ENCODE measurements at regions not wholly inside any gene's neighbourhood (a gene's known extent, or its start where the extent isn't known, plus 50 kb on each side); places are given as distances from the start of the nearest gene placed in this dataset.

DNA sequence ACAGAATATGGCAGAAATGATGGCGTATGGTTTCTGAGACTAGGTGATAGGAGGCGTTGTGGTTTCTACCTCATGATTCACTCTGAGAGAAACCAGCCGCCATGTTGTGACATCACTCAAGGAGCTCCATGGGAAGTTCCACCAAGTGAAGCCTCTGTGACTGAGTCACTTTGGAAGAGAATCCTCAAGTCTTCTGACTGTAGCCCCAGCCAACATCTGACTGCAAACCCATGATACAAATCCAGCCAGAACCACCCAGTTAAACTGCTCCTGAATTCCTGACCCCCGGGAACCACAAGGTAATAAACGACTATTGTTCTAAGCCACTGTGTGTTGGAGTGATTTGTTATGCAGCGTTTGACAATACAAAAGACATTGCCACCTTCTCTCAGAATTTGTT is 91.1 kb upstream of the CARD11 start:
- no peak for TF ChIP-seq ZNF281 (CRISPR knock-in tag; IDR thresholded peaks at IDR 0.05)
- TF ChIP-seq ZNF219 (CRISPR knock-in tag; IDR thresholded peaks at IDR 0.05; ENCODE audit: borderline replicate concordance): no peak
- DNase-seq (ENCODE audit: low spot score): no peak
- CTCF ChIA-PET: no interaction called here

DNA sequence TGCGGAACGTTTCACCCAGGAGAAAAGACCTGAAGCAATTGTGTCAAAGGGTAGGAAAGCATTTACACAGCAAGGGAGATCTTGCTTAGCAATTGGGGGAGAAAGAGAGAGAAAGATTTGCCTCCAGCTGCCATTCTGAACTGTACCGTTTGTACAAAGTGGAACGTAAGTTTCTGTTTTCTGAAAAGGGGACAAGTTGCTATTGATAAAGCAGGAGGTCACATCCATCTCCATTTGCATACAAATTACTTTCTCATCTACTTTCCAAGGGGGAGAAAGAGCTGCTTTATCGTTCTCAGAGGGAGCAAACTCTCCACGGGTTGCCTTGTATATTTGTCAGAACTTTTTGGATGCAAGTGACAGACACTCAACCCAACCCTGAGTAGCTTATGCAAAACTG is 92.0 kb upstream of the CARD11 start:
- ATAC-seq (no peak), DNase-seq (ENCODE audit: low spot score) (no peak)
- no peaks in the 10 kb centered on the region for H3K27me3 Mint-ChIP-seq (ENCODE audit: low read depth)
- TF ChIP-seq PRDM15 (CRISPR knock-in tag; IDR thresholded peaks at IDR 0.05): no peak
- TF ChIP-seq ZMAT4 (CRISPR knock-in tag; IDR thresholded peaks at IDR 0.05): no peak
- TF ChIP-seq ZNF416 (CRISPR knock-in tag; IDR thresholded peaks at IDR 0.05): no peak
- no peak for TF ChIP-seq AFF4 (CRISPR knock-in tag; IDR thresholded peaks at IDR 0.05; ENCODE audit: borderline replicate concordance)
- no peak for TF ChIP-seq NFYB (CRISPR knock-in tag; conservative IDR thresholded peaks at IDR 0.05; ENCODE audit: low read depth)
- TF ChIP-seq ZNF512 (CRISPR knock-in tag; IDR thresholded peaks at IDR 0.05; ENCODE audit: borderline replicate concordance): no peak
- no peak for TF ChIP-seq ZNF423 (CRISPR knock-in tag; IDR thresholded peaks at IDR 0.05)
- no peak for TF ChIP-seq PRRX2 (CRISPR knock-in tag; IDR thresholded peaks at IDR 0.05)
- no peak for TF ChIP-seq GTF2I (CRISPR knock-in tag; conservative IDR thresholded peaks at IDR 0.05)
- no peak for TF ChIP-seq SMAD4 (CRISPR knock-in tag; IDR thresholded peaks at IDR 0.05)
- TF ChIP-seq, protein P1, sequence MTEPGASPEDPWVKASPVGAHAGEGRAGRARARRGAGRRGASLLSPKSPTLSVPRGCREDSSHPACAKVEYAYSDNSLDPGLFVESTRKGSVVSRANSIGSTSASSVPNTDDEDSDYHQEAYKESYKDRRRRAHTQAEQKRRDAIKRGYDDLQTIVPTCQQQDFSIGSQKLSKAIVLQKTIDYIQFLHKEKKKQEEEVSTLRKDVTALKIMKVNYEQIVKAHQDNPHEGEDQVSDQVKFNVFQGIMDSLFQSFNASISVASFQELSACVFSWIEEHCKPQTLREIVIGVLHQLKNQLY (CRISPR knock-in tag; IDR thresholded peaks at IDR 0.05): no peak
- TF ChIP-seq ZNF121 (CRISPR knock-in tag; IDR thresholded peaks at IDR 0.05): no peak
- no peak for TF ChIP-seq ZNF396 (CRISPR knock-in tag; IDR thresholded peaks at IDR 0.05; ENCODE audit: borderline replicate concordance)
- no peak for TF ChIP-seq ATF1 (CRISPR knock-in tag; IDR thresholded peaks at IDR 0.05)
- no peak for TF ChIP-seq SOX15 (CRISPR knock-in tag; IDR thresholded peaks at IDR 0.05)
- TF ChIP-seq, protein P2, sequence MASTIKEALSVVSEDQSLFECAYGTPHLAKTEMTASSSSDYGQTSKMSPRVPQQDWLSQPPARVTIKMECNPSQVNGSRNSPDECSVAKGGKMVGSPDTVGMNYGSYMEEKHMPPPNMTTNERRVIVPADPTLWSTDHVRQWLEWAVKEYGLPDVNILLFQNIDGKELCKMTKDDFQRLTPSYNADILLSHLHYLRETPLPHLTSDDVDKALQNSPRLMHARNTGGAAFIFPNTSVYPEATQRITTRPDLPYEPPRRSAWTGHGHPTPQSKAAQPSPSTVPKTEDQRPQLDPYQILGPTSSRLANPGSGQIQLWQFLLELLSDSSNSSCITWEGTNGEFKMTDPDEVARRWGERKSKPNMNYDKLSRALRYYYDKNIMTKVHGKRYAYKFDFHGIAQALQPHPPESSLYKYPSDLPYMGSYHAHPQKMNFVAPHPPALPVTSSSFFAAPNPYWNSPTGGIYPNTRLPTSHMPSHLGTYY (CRISPR knock-in tag; IDR thresholded peaks at IDR 0.05): no peak
- H3K36me3 Mint-ChIP-seq: no peaks in the 10 kb centered on the region
- ChIA-PET CTCF (interaction anchor here (0.6 to 0.7 kb wide), 2 partner anchors 78 to 86 kb away, joined by 3 to 4 read pairs; no protein-coding TSS in a partner anchor), POLR2A (interaction anchor here (0.6 to 0.7 kb wide), 3 partner anchors 138 to 1091 kb away, joined by 3 to 7 read pairs (median 4); no protein-coding TSS in a partner anchor)
- H3K4me1 Mint-ChIP-seq: peaks cover 28% of the 10 kb centered on the region
- peaks cover 14% of the 10 kb centered on the region for H3K9me3 Mint-ChIP-seq
- no peak overlapping the region for H3K27ac Mint-ChIP-seq
- no peak overlapping the region for H3K4me3 Mint-ChIP-seq

More for the DNA sequence above, 91.1 kb upstream of the CARD11 start:
- H3K9me3 Mint-ChIP-seq: peaks cover 14% of the 10 kb centered on the region
- POLR2A ChIA-PET: no interaction called here
- peaks cover 25% of the 10 kb centered on the region for H3K4me1 Mint-ChIP-seq
- no peaks in the 10 kb centered on the region for H3K36me3 Mint-ChIP-seq
- H3K27me3 Mint-ChIP-seq (ENCODE audit: low read depth): no peaks in the 10 kb centered on the region
- peak overlapping the region; percentile 53; the same call in 1 of the 2 replicates for H3K27ac Mint-ChIP-seq
- no peak overlapping the region for H3K4me3 Mint-ChIP-seq
- no peak for ATAC-seq

All from WTC11 (cell line).